Caco-2 (cell line): ENCODE measurements at regions not wholly inside any gene's neighbourhood (a gene's known extent, or its start where the extent isn't known, plus 50 kb on each side); places are given as distances from the start of the nearest gene placed in this dataset.

Experiments
- BruUV-seq: library from RNA; stranded (reverse); fragments of 400-500 nt; replicated peaks from 2 replicates; lab custom pipeline; 2021; lab: Mats Ljungman, UMichigan
- CTCF ChIA-PET: fragments of 300-600 bp; sonication (Branson Sonifier 250); formaldehyde crosslinking; loops from one replicate; lab custom pipeline; 2022; ENCODE audit warnings: antibody characterized with exemption; lab: Charles Lee
- POLR2A ChIA-PET: fragments of 300-600 bp; sonication (Branson Sonifier 250); formaldehyde crosslinking; loops from one replicate; lab custom pipeline; 2022; ENCODE audit warnings: antibody characterized with exemption; lab: Charles Lee
- DNase-seq, 2 experiments: peaks; one replicate each; pipeline versions ENCODE4 v3.0.0 to v3.0.0-alpha.2; 2020 to 2022
- H3K27me3 ChIP-seq: replicated peaks from 2 replicates; pipeline ENCODE4 v1.6.0; 2011; ENCODE audit warnings: low read length; ENCODE audit not compliant: control insufficient read depth, insufficient read depth
- H3K36me3 ChIP-seq: 2 replicates; pipeline ENCODE4 v1.5.1; 2011; ENCODE audit warnings: low read length; ENCODE audit not compliant: control insufficient read depth, insufficient read depth
- H3K4me1 ChIP-seq: fragments of 250-450 bp; sonication (Bioruptor Pico); 2 replicates; pipeline ENCODE4 v1.5.1; 2020; ENCODE audit warnings: mild to moderate bottlenecking
- H3K4me3 ChIP-seq: 2 replicates; pipeline ENCODE4 v1.5.1; 2011; ENCODE audit warnings: low read depth, mild to moderate bottlenecking, control low read depth, low read length
- H3K9me3 ChIP-seq: fragments of 250-450 bp; sonication (Bioruptor Pico); 2 replicates; pipeline ENCODE4 v1.5.1; 2020; ENCODE audit warnings: mild to moderate bottlenecking, moderate library complexity
- H3K27ac Mint-ChIP-seq: one replicate; pipeline ENCODE4 v1.8.0; 2022; ENCODE audit warnings: mixed read lengths; ENCODE audit not compliant: unreplicated experiment
- H3K27me3 Mint-ChIP-seq: one replicate; pipeline ENCODE4 v1.8.0; 2022; ENCODE audit warnings: mixed read lengths; ENCODE audit not compliant: insufficient read depth, unreplicated experiment
- H3K36me3 Mint-ChIP-seq: one replicate; pipeline ENCODE4 v1.8.0; 2022; ENCODE audit warnings: mild to moderate bottlenecking, mixed read lengths; ENCODE audit not compliant: insufficient read depth, unreplicated experiment
- H3K4me1 Mint-ChIP-seq: one replicate; pipeline ENCODE4 v1.8.0; 2022; ENCODE audit warnings: low read depth, mixed read lengths; ENCODE audit not compliant: unreplicated experiment
- H3K4me3 Mint-ChIP-seq: one replicate; pipeline ENCODE4 v1.8.0; 2022; ENCODE audit warnings: mild to moderate bottlenecking, moderate library complexity, mixed read lengths; ENCODE audit not compliant: unreplicated experiment
- H3K9me3 Mint-ChIP-seq: one replicate; pipeline ENCODE4 v1.8.0; 2022; ENCODE audit warnings: mixed read lengths; ENCODE audit not compliant: unreplicated experiment
- intact Hi-C: fragments of 100-400 bp; cut with micrococcal nuclease; formaldehyde crosslinking; loops from one replicate; pipeline ENCODE4 v1.10.0; 2022; ENCODE audit not compliant: unreplicated experiment
- TF ChIP-seq, protein P1 (sequence below), 2 experiments: fragments of 200-600 bp in 1 of 2; IDR thresholded peaks; 1 replicate in 1 of 2; 2 replicates in 1 of 2; pipeline versions ENCODE4 v1.5.1 to v1.8.0; 2011 to 2022; ENCODE audit warnings: antibody characterized with exemption in 1 of 2, control low read depth in 1 of 2, inconsistent platforms in 1 of 2, low read depth in 1 of 2, low read length in 1 of 2, mild to moderate bottlenecking in 1 of 2, moderate library complexity in 1 of 2; ENCODE audit not compliant: insufficient read depth in 1 of 2, severe bottlenecking in 1 of 2, unreplicated experiment in 1 of 2

DNA sequence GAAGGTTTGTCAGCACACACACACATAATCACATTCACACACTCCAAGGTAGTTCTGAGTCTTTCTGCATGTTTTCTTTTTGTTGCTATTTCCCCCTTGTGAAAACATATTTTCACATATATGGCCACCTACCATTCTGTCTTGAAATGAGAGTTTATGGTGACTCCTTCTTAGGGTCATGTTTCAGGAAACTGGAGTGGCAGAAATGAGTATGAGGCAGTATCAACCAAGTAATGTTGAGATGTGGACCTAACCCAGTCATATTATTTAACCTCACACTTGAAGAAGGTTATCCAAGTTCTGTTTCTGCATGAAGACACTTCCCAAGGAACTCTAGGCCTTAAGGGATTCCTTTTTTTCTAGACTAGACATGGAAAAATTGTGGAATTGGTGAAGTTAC, 481.4 kb downstream of the ETS1 start:
- ChIA-PET POLR2A (no interaction called here), CTCF (no interaction called here)
- TF ChIP-seq, protein P1, sequence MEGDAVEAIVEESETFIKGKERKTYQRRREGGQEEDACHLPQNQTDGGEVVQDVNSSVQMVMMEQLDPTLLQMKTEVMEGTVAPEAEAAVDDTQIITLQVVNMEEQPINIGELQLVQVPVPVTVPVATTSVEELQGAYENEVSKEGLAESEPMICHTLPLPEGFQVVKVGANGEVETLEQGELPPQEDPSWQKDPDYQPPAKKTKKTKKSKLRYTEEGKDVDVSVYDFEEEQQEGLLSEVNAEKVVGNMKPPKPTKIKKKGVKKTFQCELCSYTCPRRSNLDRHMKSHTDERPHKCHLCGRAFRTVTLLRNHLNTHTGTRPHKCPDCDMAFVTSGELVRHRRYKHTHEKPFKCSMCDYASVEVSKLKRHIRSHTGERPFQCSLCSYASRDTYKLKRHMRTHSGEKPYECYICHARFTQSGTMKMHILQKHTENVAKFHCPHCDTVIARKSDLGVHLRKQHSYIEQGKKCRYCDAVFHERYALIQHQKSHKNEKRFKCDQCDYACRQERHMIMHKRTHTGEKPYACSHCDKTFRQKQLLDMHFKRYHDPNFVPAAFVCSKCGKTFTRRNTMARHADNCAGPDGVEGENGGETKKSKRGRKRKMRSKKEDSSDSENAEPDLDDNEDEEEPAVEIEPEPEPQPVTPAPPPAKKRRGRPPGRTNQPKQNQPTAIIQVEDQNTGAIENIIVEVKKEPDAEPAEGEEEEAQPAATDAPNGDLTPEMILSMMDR (IDR thresholded peaks at IDR 0.05; ENCODE audit: insufficient read depth in 1 of 2, low read depth in 1 of 2, low read length in 1 of 2, severe bottlenecking in 1 of 2, unreplicated experiment in 1 of 2): no peak
- peaks cover 22% of the 10 kb centered on the region for H3K27me3 Mint-ChIP-seq
- no peaks in the 10 kb centered on the region for H3K9me3 Mint-ChIP-seq
- intact Hi-C loops: no loop called here
- BruUV-seq: no TSS peak
- no peaks in the 10 kb centered on the region for H3K4me1 ChIP-seq
- no peaks in the 10 kb centered on the region for H3K4me1 Mint-ChIP-seq
- no peaks in the 10 kb centered on the region for H3K27me3 ChIP-seq
- no peak overlapping the region for H3K4me3 ChIP-seq
- H3K27ac Mint-ChIP-seq: no peak overlapping the region
- H3K4me3 Mint-ChIP-seq: no peak overlapping the region
- no peak for DNase-seq
- H3K9me3 ChIP-seq: no peaks in the 10 kb centered on the region
- H3K36me3 Mint-ChIP-seq: no peaks in the 10 kb centered on the region
- no peaks in the 10 kb centered on the region for H3K36me3 ChIP-seq

DNA sequence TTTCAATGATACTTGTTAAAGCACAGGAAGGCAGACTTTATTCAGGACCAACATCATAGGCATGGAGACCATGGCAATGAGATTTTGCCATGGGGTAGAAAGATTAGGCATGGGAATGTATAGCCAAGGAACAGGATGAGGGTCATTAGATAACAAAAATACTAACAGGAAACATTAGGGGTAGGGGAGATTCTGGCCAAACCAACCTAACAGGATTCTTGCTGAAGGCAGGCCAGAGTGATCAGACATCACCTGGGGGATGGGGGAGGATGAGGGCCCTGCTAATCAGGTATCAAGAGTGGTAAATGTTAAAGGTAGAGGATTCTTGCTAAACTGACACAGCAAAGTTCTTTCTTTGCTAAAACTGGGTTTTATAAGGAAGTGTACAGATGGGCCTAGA, 481.8 kb downstream of the ETS1 start:
- H3K27me3 ChIP-seq: no peaks in the 10 kb centered on the region
- CTCF ChIA-PET: no interaction called here
- BruUV-seq: no TSS peak

DNA sequence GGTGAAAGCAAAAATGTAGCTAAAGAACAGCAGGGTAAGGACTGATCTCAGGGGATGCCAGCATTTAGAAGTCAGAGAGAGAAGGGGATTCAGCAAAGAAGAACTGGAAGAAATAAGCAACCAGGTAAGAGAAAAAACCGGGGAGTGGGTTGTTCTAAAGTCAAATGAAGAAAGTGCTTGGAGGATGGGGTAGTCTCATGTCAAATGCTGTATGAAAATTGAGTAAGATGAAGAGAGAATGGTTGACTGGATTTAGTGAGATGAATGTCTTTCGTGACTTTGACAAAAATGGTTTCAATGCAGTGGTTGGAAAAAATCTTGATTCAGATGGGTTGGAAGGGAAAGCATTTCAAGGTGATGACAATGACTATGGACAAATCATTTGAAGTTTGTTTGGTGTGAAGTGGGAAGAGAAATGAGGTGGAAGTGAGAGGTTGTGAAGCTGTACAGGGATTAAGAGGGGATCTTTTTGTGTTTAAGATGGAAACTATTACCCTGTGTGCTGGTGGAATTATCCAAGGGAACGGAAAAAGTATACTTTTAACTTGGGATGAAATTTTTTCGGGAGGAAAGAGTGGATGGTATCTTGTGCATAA, 484.0 kb downstream of the ETS1 start:
- H3K9me3 Mint-ChIP-seq: no peaks in the 10 kb centered on the region
- no peak for DNase-seq
- TF ChIP-seq, protein P1 (IDR thresholded peaks at IDR 0.05; ENCODE audit: insufficient read depth in 1 of 2, low read depth in 1 of 2, low read length in 1 of 2, severe bottlenecking in 1 of 2, unreplicated experiment in 1 of 2): no peak
- H3K27me3 Mint-ChIP-seq: peaks cover 20% of the 10 kb centered on the region
- H3K36me3 Mint-ChIP-seq: no peaks in the 10 kb centered on the region
- ChIA-PET POLR2A (no interaction called here), CTCF (no interaction called here)
- Histone ChIP-seq H3K4me3 (no peak overlapping the region), H3K36me3 (no peaks in the 10 kb centered on the region), H3K27me3 (no peaks in the 10 kb centered on the region), H3K9me3 (no peaks in the 10 kb centered on the region), H3K4me1 (no peaks in the 10 kb centered on the region)
- intact Hi-C loops: no loop called here
- no peaks in the 10 kb centered on the region for H3K4me1 Mint-ChIP-seq
- H3K27ac Mint-ChIP-seq: no peak overlapping the region
- H3K4me3 Mint-ChIP-seq: no peak overlapping the region
- no TSS peak for BruUV-seq

More for the DNA sequence above, 481.8 kb downstream of the ETS1 start:
- no peak overlapping the region for H3K27ac Mint-ChIP-seq
- Histone ChIP-seq H3K4me3 (no peak overlapping the region), H3K36me3 (no peaks in the 10 kb centered on the region), H3K4me1 (no peaks in the 10 kb centered on the region), H3K9me3 (no peaks in the 10 kb centered on the region)
- no peak for DNase-seq
- no peak overlapping the region for H3K4me3 Mint-ChIP-seq
- H3K4me1 Mint-ChIP-seq: no peaks in the 10 kb centered on the region
- no peaks in the 10 kb centered on the region for H3K9me3 Mint-ChIP-seq
- no peaks in the 10 kb centered on the region for H3K36me3 Mint-ChIP-seq
- TF ChIP-seq, protein P1 (IDR thresholded peaks at IDR 0.05; ENCODE audit: insufficient read depth in 1 of 2, low read depth in 1 of 2, low read length in 1 of 2, severe bottlenecking in 1 of 2, unreplicated experiment in 1 of 2): no peak
- POLR2A ChIA-PET: no interaction called here
- peaks cover 22% of the 10 kb centered on the region for H3K27me3 Mint-ChIP-seq
- intact Hi-C loops: no loop called here
